K562 (cell line): ENCODE measurements at regions not wholly inside any gene's neighbourhood (a gene's known extent, or its start where the extent isn't known, plus 50 kb on each side); places are given as distances from the start of the nearest gene placed in this dataset.

Source experiments
- CHD1 ChIP-seq: fragments of 200-600 bp; sonication (generic); IDR thresholded peaks from one replicate; pipeline ENCODE4 v1.6.1; 2012; ENCODE audit warnings: mild to moderate bottlenecking, moderate library complexity, low read length, inconsistent platforms
- EZH2 ChIP-seq: IDR thresholded peaks from 2 replicates; pipeline ENCODE4 v1.6.1; 2012; ENCODE audit warnings: low read depth, mild to moderate bottlenecking, inconsistent platforms, low read length, borderline replicate concordance
- GATA2 ChIP-seq: sonication (generic); formaldehyde crosslinking; IDR thresholded peaks from 2 replicates; pipeline ENCODE4 v1.4.0; 2020; ENCODE audit warnings: mild to moderate bottlenecking, missing genetic modification reagents
- ID3 ChIP-seq, 2 experiments: fragments of 250-450 bp in 1 of 2; fragments of 450-650 bp in 1 of 2; sonication (Bioruptor Pico) in 1 of 2; IDR thresholded peaks; 2 replicates each; pipeline versions ENCODE4 v1.6.1 to v1.8.0; 2016 to 2021; ENCODE audit warnings: mild to moderate bottlenecking in 2 of 2, moderate library complexity in 2 of 2, missing compliant biosample characterization in 1 of 2, missing genetic modification characterization in 1 of 2
- MTA3 ChIP-seq: fragments of 450-650 bp; formaldehyde crosslinking; IDR thresholded peaks from 2 replicates; pipeline ENCODE4 v1.6.1; 2017; ENCODE audit warnings: mild to moderate bottlenecking, borderline replicate concordance
- POLR2AphosphoS5 ChIP-seq: IDR thresholded peaks from 2 replicates; pipeline ENCODE4 v1.6.1; 2011; ENCODE audit warnings: mild to moderate bottlenecking, low read depth, low read length, moderate library complexity; ENCODE audit not compliant: control insufficient read depth, insufficient read depth
- RB1 ChIP-seq: fragments of 450-650 bp; IDR thresholded peaks from 2 replicates; pipeline ENCODE4 v1.6.1; 2017; ENCODE audit warnings: low read depth, mild to moderate bottlenecking
- ZNF143 ChIP-seq: sonication (generic); formaldehyde crosslinking; IDR thresholded peaks from 2 replicates; pipeline ENCODE4 v1.9.0; 2022; ENCODE audit warnings: mild to moderate bottlenecking, missing genetic modification reagents
- ZNF274 ChIP-seq: IDR thresholded peaks from 2 replicates; pipeline ENCODE4 v1.6.1; 2011; ENCODE audit warnings: low read depth, mild to moderate bottlenecking, low read length, moderate library complexity, borderline replicate concordance
- ZNF77 ChIP-seq: fragments of 250-450 bp; sonication (Bioruptor Pico); IDR thresholded peaks from 2 replicates; pipeline ENCODE4 v1.5.0; 2020
- ZNF785 ChIP-seq: fragments of 250-450 bp; sonication (Bioruptor Pico); IDR thresholded peaks from 2 replicates; pipeline ENCODE4 v1.4.0; 2020; ENCODE audit warnings: mild to moderate bottlenecking
- TF ChIP-seq, protein P1 (sequence below): sonication (generic); formaldehyde crosslinking; IDR thresholded peaks from 2 replicates; pipeline ENCODE4 v1.8.0; 2022; ENCODE audit warnings: mild to moderate bottlenecking, low read depth, missing genetic modification reagents
- TF ChIP-seq, protein P2 (sequence below), 3 experiments: IDR thresholded peaks in 2 of 3; conservative IDR thresholded peaks in 1 of 3; 2 replicates each; pipeline ENCODE4 v1.5.1; 2011 to 2012; ENCODE audit warnings: low read length in 3 of 3, mild to moderate bottlenecking in 3 of 3, control low read depth in 2 of 3, improper control_type of control experiment in 1 of 3, inconsistent platforms in 1 of 3, low read depth in 1 of 3, mixed read lengths in 1 of 3, moderate library complexity in 1 of 3; ENCODE audit not compliant: insufficient read depth in 2 of 3

DNA sequence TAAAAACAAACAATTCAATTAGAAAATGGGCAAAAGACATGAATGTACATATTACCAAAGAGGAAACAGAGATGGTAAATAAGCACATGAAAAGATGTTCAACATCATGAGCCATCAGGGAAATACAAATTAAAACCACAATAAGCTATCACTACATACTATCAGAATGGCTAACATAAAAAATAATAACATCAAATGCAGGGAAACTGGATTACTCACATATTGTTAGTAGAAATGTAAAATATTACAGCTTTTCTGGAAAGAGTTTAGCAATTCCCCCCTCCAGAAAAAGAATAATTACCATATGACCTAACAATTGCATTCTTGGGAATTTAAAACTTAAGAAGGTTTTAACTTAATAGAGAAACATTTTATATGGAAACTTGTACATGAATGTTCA is 232.9 kb upstream of the MTPN start:
- TF ChIP-seq EZH2 (no peak), RB1 (no peak), ZNF274 (no peak), ID3 (CRISPR knock-in tag; IDR thresholded peaks at IDR 0.05) (no peak), ID3 (tag; IDR thresholded peaks at IDR 0.05) (no peak), CHD1 (no peak), ZNF143 (CRISPR knock-in tag) (no peak), MTA3 (no peak), GATA2 (CRISPR knock-in tag) (no peak), ZNF785 (CRISPR knock-in tag) (no peak), POLR2AphosphoS5 (no peak), ZNF77 (CRISPR knock-in tag) (no peak)
- TF ChIP-seq, protein P1, sequence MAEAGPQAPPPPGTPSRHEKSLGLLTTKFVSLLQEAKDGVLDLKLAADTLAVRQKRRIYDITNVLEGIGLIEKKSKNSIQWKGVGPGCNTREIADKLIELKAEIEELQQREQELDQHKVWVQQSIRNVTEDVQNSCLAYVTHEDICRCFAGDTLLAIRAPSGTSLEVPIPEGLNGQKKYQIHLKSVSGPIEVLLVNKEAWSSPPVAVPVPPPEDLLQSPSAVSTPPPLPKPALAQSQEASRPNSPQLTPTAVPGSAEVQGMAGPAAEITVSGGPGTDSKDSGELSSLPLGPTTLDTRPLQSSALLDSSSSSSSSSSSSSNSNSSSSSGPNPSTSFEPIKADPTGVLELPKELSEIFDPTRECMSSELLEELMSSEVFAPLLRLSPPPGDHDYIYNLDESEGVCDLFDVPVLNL, result no peak
- TF ChIP-seq, protein P2, sequence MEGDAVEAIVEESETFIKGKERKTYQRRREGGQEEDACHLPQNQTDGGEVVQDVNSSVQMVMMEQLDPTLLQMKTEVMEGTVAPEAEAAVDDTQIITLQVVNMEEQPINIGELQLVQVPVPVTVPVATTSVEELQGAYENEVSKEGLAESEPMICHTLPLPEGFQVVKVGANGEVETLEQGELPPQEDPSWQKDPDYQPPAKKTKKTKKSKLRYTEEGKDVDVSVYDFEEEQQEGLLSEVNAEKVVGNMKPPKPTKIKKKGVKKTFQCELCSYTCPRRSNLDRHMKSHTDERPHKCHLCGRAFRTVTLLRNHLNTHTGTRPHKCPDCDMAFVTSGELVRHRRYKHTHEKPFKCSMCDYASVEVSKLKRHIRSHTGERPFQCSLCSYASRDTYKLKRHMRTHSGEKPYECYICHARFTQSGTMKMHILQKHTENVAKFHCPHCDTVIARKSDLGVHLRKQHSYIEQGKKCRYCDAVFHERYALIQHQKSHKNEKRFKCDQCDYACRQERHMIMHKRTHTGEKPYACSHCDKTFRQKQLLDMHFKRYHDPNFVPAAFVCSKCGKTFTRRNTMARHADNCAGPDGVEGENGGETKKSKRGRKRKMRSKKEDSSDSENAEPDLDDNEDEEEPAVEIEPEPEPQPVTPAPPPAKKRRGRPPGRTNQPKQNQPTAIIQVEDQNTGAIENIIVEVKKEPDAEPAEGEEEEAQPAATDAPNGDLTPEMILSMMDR (IDR thresholded peaks at IDR 0.05 in 2 of 3, conservative IDR thresholded peaks at IDR 0.05 in 1 of 3; ENCODE audit: insufficient read depth in 2 of 3, low read depth in 1 of 3, low read length in 3 of 3), result no peak
